H1 (cell line): ENCODE measurements at regions not wholly inside any gene's neighbourhood (a gene's known extent, or its start where the extent isn't known, plus 50 kb on each side); places are given as distances from the start of the nearest gene placed in this dataset.

Source experiments
- CTCF ChIA-PET: fragments of 300-600 bp; sonication (Branson Sonifier 250); formaldehyde crosslinking; loops from one replicate; lab custom pipeline; 2021; ENCODE audit not compliant: partially characterized antibody; lab: Charles Lee
- POLR2A ChIA-PET: fragments of 300-600 bp; sonication (Branson Sonifier 250); formaldehyde crosslinking; loops from one replicate; lab custom pipeline; 2021; ENCODE audit warnings: inconsistent platforms; ENCODE audit not compliant: partially characterized antibody; lab: Charles Lee
- DNase-seq, 2 experiments: peaks; one replicate each; pipeline versions ENCODE4 v3.0.0 to v3.0.0-alpha.2; 2010 to 2022; ENCODE audit warnings: low spot score in 2 of 2, low read depth in 1 of 2, mixed read lengths in 1 of 2
- FAIRE-seq: peaks from 2 replicates; lab custom pipeline; 2011; peaks lifted over from hg19 to GRCh38; lab: Jason Lieb, UNC
- H2AFZ ChIP-seq: 2 replicates; pipeline ENCODE4 v1.8.1; 2012; ENCODE audit warnings: low read length, inconsistent platforms
- H2AK5ac ChIP-seq: 2 replicates; pipeline ENCODE4 v1.6.1; 2013; ENCODE audit warnings: low read depth, low read length
- H2BK120ac ChIP-seq: replicated peaks from 2 replicates; pipeline ENCODE3; 2013; ENCODE audit warnings: low read depth, low read length, inconsistent platforms
- H2BK12ac ChIP-seq: 2 replicates; pipeline ENCODE4 v1.6.1; 2013; ENCODE audit warnings: low read depth, low read length
- H2BK15ac ChIP-seq: 2 replicates; pipeline ENCODE4 v1.6.1; 2013; ENCODE audit warnings: low read length
- H2BK20ac ChIP-seq: 2 replicates; pipeline ENCODE4 v1.6.1; 2013; ENCODE audit warnings: low read length
- H2BK5ac ChIP-seq: 2 replicates; pipeline ENCODE4 v1.6.1; 2013; ENCODE audit warnings: low read depth, low read length
- H3K14ac ChIP-seq: 2 replicates; pipeline ENCODE4 v1.6.1; 2013; ENCODE audit warnings: inconsistent platforms; ENCODE audit not compliant: insufficient read length
- H3K18ac ChIP-seq: 2 replicates; pipeline ENCODE4 v1.6.1; 2013; ENCODE audit warnings: low read length; ENCODE audit errors: extremely low read depth
- H3K23ac ChIP-seq: 2 replicates; pipeline ENCODE4 v1.6.1; 2013; ENCODE audit warnings: inconsistent platforms; ENCODE audit not compliant: insufficient read length
- H3K23me2 ChIP-seq: 2 replicates; pipeline ENCODE4 v1.6.1; 2013; ENCODE audit warnings: low read depth, low read length
- H3K27ac ChIP-seq: 2 replicates; pipeline ENCODE4 v1.6.1; 2011; ENCODE audit warnings: low read depth, low read length, inconsistent platforms
- H3K27me3 ChIP-seq, 4 experiments: replicated peaks in 1 of 4; 1 replicate in 1 of 4; 2 replicates in 3 of 4; pipeline versions ENCODE4 v1.6.1 to v1.8.1; 2011 to 2013; ENCODE audit warnings: low read length in 3 of 4, mild to moderate bottlenecking in 3 of 4, inconsistent platforms in 2 of 4, mixed read lengths in 2 of 4, moderate library complexity in 1 of 4; ENCODE audit not compliant: control insufficient read depth in 3 of 4, insufficient read depth in 3 of 4; ENCODE audit errors: extremely low read depth in 1 of 4
- H3K36me3 ChIP-seq, 4 experiments: 2 replicates each; pipeline versions ENCODE4 v1.6.1 to v1.8.1; 2011 to 2013; ENCODE audit warnings: mild to moderate bottlenecking in 4 of 4, low read length in 3 of 4, moderate library complexity in 2 of 4, control low read depth in 1 of 4, inconsistent platforms in 1 of 4; ENCODE audit not compliant: insufficient read depth in 4 of 4, control insufficient read depth in 2 of 4
- H3K4ac ChIP-seq: replicated peaks from 2 replicates; pipeline ENCODE3; 2013; ENCODE audit warnings: low read length, low read depth, mixed read lengths, inconsistent platforms; ENCODE audit not compliant: insufficient read length
- H3K4me1 ChIP-seq, 4 experiments: replicated peaks in 1 of 4; 1 replicate in 1 of 4; 2 replicates in 3 of 4; pipeline versions ENCODE4 v1.6.1 to v1.8.1; 2011 to 2013; ENCODE audit warnings: low read length in 3 of 4, inconsistent platforms in 2 of 4, mixed read lengths in 1 of 4; ENCODE audit not compliant: insufficient read depth in 4 of 4, control insufficient read depth in 3 of 4
- H3K4me2 ChIP-seq, 2 experiments: 2 replicates each; pipeline versions ENCODE4 v1.6.1 to v1.8.1; 2011 to 2013; ENCODE audit warnings: low read depth in 2 of 2, low read length in 2 of 2, control low read depth in 1 of 2, inconsistent platforms in 1 of 2, mild to moderate bottlenecking in 1 of 2; ENCODE audit not compliant: insufficient read depth in 1 of 2
- H3K4me3 ChIP-seq, 4 experiments: fragments of 200-600, 300-600 bp in 1 of 4; sonication (generic), shearing (Covaris generic), sonication (Bioruptor Twin) in 1 of 4; 2 replicates each; pipeline versions ENCODE4 v1.5.1 to v1.8.1; 2011 to 2016; ENCODE audit warnings: low read length in 4 of 4, low read depth in 3 of 4, control low read depth in 2 of 4, inconsistent platforms in 2 of 4, mild to moderate bottlenecking in 2 of 4, mixed read lengths in 1 of 4, moderate library complexity in 1 of 4; ENCODE audit not compliant: insufficient read depth in 2 of 4; ENCODE audit errors: extremely low read depth in 1 of 4
- H3K56ac ChIP-seq: replicated peaks from 2 replicates; pipeline ENCODE3; 2013; ENCODE audit warnings: low read depth, mild to moderate bottlenecking, mixed read lengths, low read length, inconsistent platforms; ENCODE audit not compliant: insufficient read length
- H3K79me1 ChIP-seq: 2 replicates; pipeline ENCODE4 v1.6.1; 2013; ENCODE audit warnings: low read depth, low read length, control low read depth
- H3K79me2 ChIP-seq, 2 experiments: 2 replicates each; pipeline versions ENCODE4 v1.6.1 to v1.8.1; 2012 to 2013; ENCODE audit warnings: low read length in 2 of 2, mild to moderate bottlenecking in 2 of 2, inconsistent platforms in 1 of 2; ENCODE audit not compliant: insufficient read depth in 2 of 2, control insufficient read depth in 1 of 2
- H3K9ac ChIP-seq, 4 experiments: replicated peaks in 1 of 4; 1 replicate in 1 of 4; 2 replicates in 3 of 4; pipeline versions ENCODE4 v1.6.1 to v1.8.1; 2011 to 2013; ENCODE audit warnings: low read depth in 3 of 4, low read length in 3 of 4, control low read depth in 2 of 4, mild to moderate bottlenecking in 2 of 4, moderate library complexity in 2 of 4, inconsistent platforms in 1 of 4; ENCODE audit errors: extremely low read depth in 1 of 4
- H3K9me3 ChIP-seq, 2 experiments: 2 replicates each; pipeline versions ENCODE4 v1.6.1 to v1.8.1; 2012 to 2013; ENCODE audit warnings: mild to moderate bottlenecking in 2 of 2, moderate library complexity in 2 of 2, control low read depth in 1 of 2, inconsistent platforms in 1 of 2, low read depth in 1 of 2, low read length in 1 of 2, mixed read lengths in 1 of 2; ENCODE audit not compliant: insufficient read depth in 2 of 2
- H4K20me1 ChIP-seq, 2 experiments: replicated peaks in 1 of 2; 2 replicates each; pipeline versions ENCODE3 to v1.8.1; 2011 to 2013; ENCODE audit warnings: inconsistent platforms in 2 of 2, low read length in 2 of 2, mild to moderate bottlenecking in 1 of 2; ENCODE audit not compliant: insufficient read depth in 2 of 2, control insufficient read depth in 1 of 2
- H4K5ac ChIP-seq: 2 replicates; pipeline ENCODE4 v1.6.1; 2013; ENCODE audit warnings: low read length, low read depth, mixed read lengths, inconsistent platforms; ENCODE audit not compliant: insufficient read length
- H4K8ac ChIP-seq: 2 replicates; pipeline ENCODE4 v1.8.0; 2013; ENCODE audit warnings: mild to moderate bottlenecking, moderate library complexity, low read length, inconsistent platforms; ENCODE audit not compliant: insufficient read depth; ENCODE audit errors: extremely low read depth
- H4K91ac ChIP-seq: replicated peaks from 2 replicates; pipeline ENCODE3; 2013; ENCODE audit warnings: low read length, mixed read lengths, inconsistent platforms; ENCODE audit not compliant: insufficient read length
- HDAC6 ChIP-seq: IDR thresholded peaks from one replicate; pipeline ENCODE4 v1.7.1; 2012; ENCODE audit warnings: low read depth, mild to moderate bottlenecking, inconsistent platforms, low read length, moderate library complexity
- TCF12 ChIP-seq: IDR thresholded peaks from 2 replicates; pipeline ENCODE4 v1.6.1; 2011; ENCODE audit warnings: low read depth, mild to moderate bottlenecking, low read length
- ZNF274 ChIP-seq: IDR thresholded peaks from 2 replicates; pipeline ENCODE4 v1.7.0; 2012; ENCODE audit warnings: low read length, borderline replicate concordance; ENCODE audit errors: extremely low read depth
- WGBS, 2 experiments: shearing (Covaris generic) in 1 of 2; methylation state at CpG; one replicate each; pipeline versions ENCODE4 v1.1.6 to v1.1.7; 2013 to 2015; ENCODE audit warnings: low lambda C conversion rate in 2 of 2, mixed read lengths in 2 of 2, inconsistent platforms in 1 of 2, low coverage in 1 of 2, missing lambda C conversion rate in 1 of 2; ENCODE audit not compliant: insufficient replicate concordance in 2 of 2, insufficient coverage in 1 of 2, insufficient read length in 1 of 2; ENCODE audit errors: extremely low coverage in 1 of 2, missing lambda C conversion rate in 1 of 2; 5-methylcytosine and 5-hydroxymethylcytosine counted together

DNA sequence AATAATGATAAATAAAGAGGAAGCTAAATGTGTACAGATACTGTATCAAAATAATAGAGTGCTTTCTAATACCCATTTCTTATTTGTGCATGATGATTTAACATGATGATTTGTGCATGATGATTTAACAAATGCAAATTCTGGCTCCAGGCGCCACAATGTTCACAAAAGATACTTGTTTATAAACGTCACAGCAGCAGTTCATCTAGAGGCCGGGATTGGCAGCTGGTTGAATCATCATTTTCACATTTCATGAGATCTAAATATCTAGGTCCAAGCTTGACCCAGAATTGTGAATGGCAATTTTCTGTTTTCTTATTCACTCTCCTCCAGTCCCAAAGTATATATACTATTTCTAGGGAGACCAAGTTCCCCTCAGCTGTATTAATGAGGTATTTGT, 322.0 kb downstream of the SUCLG1 start:
- H4K20me1 ChIP-seq: no peaks in the 10 kb centered on the region
- no peak overlapping the region for H3K14ac ChIP-seq
- DNase-seq (no peak), FAIRE-seq (no peak)
- H2BK5ac ChIP-seq: no peak overlapping the region
- no peaks in the 10 kb centered on the region for H3K79me1 ChIP-seq
- no peaks in the 10 kb centered on the region for H3K27me3 ChIP-seq
- H3K56ac ChIP-seq: no peak overlapping the region
- H3K27ac ChIP-seq: no peak overlapping the region
- H3K4me1 ChIP-seq: no peaks in the 10 kb centered on the region
- H2BK20ac ChIP-seq: no peak overlapping the region
- no peak overlapping the region for H2BK15ac ChIP-seq
- H4K8ac ChIP-seq: no peak overlapping the region
- no peak overlapping the region for H3K9ac ChIP-seq
- H2BK12ac ChIP-seq: no peak overlapping the region
- H3K36me3 ChIP-seq: no peaks in the 10 kb centered on the region
- ChIA-PET CTCF (no interaction called here), POLR2A (no interaction called here)
- no peak overlapping the region for H3K4me2 ChIP-seq
- H4K5ac ChIP-seq: no peak overlapping the region
- H3K23ac ChIP-seq: no peak overlapping the region
- WGBS, 2 experiments: 87% methylated on average over 3 of the region's 3 CpGs; no CpG with 5 or more reads in 1 of the 2 experiments
- no peak overlapping the region for H2AK5ac ChIP-seq
- H2BK120ac ChIP-seq: no peak overlapping the region
- no peak overlapping the region for H3K4me3 ChIP-seq
- no peak overlapping the region for H4K91ac ChIP-seq
- H3K79me2 ChIP-seq: no peaks in the 10 kb centered on the region
- H2AFZ ChIP-seq: no peak overlapping the region
- TF ChIP-seq TCF12 (no peak), ZNF274 (no peak), HDAC6 (no peak)
- H3K9me3 ChIP-seq: no peaks in the 10 kb centered on the region
- H3K18ac ChIP-seq: no peak overlapping the region
- no peaks in the 10 kb centered on the region for H3K23me2 ChIP-seq
- H3K4ac ChIP-seq: no peak overlapping the region
